ENCODE measurements at regions not wholly inside any gene's neighbourhood (a gene's known extent, or its start where the extent isn't known, plus 50 kb on each side); places are given as distances from the start of the nearest gene placed in this dataset.
A peak's percentile ranks its signal among the peaks of the same experiment; 100 is the strongest.

DNA sequence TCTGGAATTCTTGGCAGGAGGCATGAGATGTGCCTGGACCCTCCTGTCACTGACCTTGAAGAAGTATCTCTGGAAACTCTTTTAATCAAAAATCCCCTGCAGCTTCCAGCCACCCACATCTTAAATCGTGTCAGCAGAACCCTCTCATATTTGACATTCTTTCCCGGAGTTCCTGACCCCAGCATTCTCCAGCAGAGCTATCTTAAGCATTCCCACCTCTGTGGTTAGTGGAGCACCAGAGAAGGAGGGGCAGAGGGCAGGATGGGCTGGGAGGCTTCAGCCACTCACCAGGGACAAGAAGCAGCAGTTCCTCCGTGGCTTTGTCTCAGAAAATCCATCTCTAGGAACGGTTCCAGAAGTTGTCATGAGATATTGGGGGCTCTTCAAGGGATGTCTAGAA is 149.9 kb downstream of the RGS9 start:
- no peak overlapping the region for H3K4me3 ChIP-seq
- WGBS, 3 donors, result 0 to 4% (median 1%) methylated on average over 4 of the region's 4 CpGs
- H3K27me3 ChIP-seq, result no peaks in the 10 kb centered on the region
- no peaks in the 10 kb centered on the region for H3K9me3 ChIP-seq
- no peaks in the 10 kb centered on the region for H3K4me1 ChIP-seq (ENCODE audit: insufficient read depth)
- DNase-seq, result no peak
- intact Hi-C loops (cut with DNase I), result loop anchor here in 2 of 4 donors (5.0 kb wide), 2 partner anchors 865 to 880 kb away; no protein-coding TSS in a partner anchor
- TF ChIP-seq POLR2A (IDR thresholded peaks at IDR 0.05) (no peak), EP300 (IDR thresholded peaks at IDR 0.05) (no peak)
- TF ChIP-seq, protein P1, sequence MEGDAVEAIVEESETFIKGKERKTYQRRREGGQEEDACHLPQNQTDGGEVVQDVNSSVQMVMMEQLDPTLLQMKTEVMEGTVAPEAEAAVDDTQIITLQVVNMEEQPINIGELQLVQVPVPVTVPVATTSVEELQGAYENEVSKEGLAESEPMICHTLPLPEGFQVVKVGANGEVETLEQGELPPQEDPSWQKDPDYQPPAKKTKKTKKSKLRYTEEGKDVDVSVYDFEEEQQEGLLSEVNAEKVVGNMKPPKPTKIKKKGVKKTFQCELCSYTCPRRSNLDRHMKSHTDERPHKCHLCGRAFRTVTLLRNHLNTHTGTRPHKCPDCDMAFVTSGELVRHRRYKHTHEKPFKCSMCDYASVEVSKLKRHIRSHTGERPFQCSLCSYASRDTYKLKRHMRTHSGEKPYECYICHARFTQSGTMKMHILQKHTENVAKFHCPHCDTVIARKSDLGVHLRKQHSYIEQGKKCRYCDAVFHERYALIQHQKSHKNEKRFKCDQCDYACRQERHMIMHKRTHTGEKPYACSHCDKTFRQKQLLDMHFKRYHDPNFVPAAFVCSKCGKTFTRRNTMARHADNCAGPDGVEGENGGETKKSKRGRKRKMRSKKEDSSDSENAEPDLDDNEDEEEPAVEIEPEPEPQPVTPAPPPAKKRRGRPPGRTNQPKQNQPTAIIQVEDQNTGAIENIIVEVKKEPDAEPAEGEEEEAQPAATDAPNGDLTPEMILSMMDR (IDR thresholded peaks at IDR 0.05), result no peak
- H3K36me3 ChIP-seq, result no peaks in the 10 kb centered on the region
- no peak overlapping the region for H3K27ac ChIP-seq

GRCh38 chr17:65283704-65284103 is 146.5 kb downstream of the RGS9 start:
- WGBS, 3 donors, result 69 to 77% (median 74%) methylated on average over 7 of the region's 7 CpGs
- Histone ChIP-seq H3K27me3 (no peaks in the 10 kb centered on the region), H3K27ac (no peak overlapping the region), H3K36me3 (no peaks in the 10 kb centered on the region), H3K4me1 (ENCODE audit: insufficient read depth) (no peaks in the 10 kb centered on the region), H3K4me3 (no peak overlapping the region), H3K9me3 (no peaks in the 10 kb centered on the region)
- no peak for DNase-seq
- intact Hi-C loops (cut with DNase I), result no loop called here
- TF ChIP-seq EP300 (IDR thresholded peaks at IDR 0.05), result no peak

- Histone ChIP-seq H3K27me3 (no peaks in the 10 kb centered on the region), H3K4me1 (ENCODE audit: insufficient read depth) (peaks cover 2% of the 10 kb centered on the region), H3K4me3 (no peak overlapping the region), H3K9me3 (no peaks in the 10 kb centered on the region), H3K27ac (no peak overlapping the region), H3K36me3 (no peaks in the 10 kb centered on the region)
- no peak for TF ChIP-seq POLR2A (IDR thresholded peaks at IDR 0.05)
- TF ChIP-seq EP300 (IDR thresholded peaks at IDR 0.05), result no peak
- TF ChIP-seq, protein P1 (IDR thresholded peaks at IDR 0.05), result no peak
- intact Hi-C loops (cut with DNase I), result no loop called here
- 89 to 98% (median 91%) methylated on average over 2 of the region's 2 CpGs for WGBS, 3 donors
- no peak for DNase-seq
These were observed 142.3 kb downstream of the RGS9 start for GRCh38 chr17:65279456-65279855.

- Histone ChIP-seq H3K36me3 (no peaks in the 10 kb centered on the region), H3K27ac (no peak overlapping the region), H3K27me3 (no peaks in the 10 kb centered on the region), H3K9me3 (no peaks in the 10 kb centered on the region), H3K4me3 (no peak overlapping the region), H3K4me1 (ENCODE audit: insufficient read depth) (peaks cover 2% of the 10 kb centered on the region)
- intact Hi-C loops (cut with DNase I), result no loop called here
- 58 to 75% (median 62%) methylated on average over 10 of the region's 10 CpGs for WGBS, 3 donors
- TF ChIP-seq EP300 (IDR thresholded peaks at IDR 0.05) (no peak), POLR2A (IDR thresholded peaks at IDR 0.05) (no peak)
- TF ChIP-seq, protein P1 (IDR thresholded peaks at IDR 0.05), result no peak
- DNase-seq, result no peak
These were observed 141.6 kb downstream of the RGS9 start for GRCh38 chr17:65278820-65279184.

DNA sequence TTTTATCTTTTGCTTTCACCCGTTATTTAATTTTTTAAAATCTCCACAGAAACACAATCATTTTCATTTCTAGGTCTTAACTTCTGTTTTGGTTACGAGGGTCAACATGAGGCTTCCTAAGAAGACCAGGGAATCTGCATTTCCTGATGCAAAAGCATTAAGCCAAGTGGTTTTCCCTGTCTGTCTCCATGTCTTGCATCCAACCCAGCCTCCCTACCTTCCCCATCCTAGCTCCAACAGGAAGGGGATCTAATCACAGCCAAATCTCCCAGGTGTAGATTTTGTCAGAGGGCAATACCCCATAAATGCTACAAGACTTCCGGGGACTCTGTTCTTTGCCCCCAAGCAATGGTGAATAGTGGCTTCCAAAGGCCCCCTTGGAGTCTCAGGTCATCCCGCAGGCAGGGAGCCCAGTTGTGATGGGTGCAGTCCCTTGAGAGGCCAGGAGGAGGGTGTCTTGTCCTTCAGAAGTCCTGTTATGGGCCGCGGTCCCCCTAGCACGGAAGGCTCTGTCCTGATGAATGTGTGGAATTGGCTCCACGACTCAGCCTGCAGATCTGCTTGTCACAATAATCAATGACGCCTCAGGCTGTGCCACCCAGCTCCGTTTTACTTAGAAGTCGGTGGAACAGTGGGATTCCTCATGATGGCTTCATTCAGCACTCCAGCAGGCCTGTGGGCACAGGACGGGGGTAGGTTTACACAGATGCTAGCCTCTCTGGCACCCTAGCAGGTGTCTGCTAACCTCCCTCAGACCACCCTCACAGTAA is 141.1 kb downstream of the RGS9 start:
- TF ChIP-seq EP300 (IDR thresholded peaks at IDR 0.05) (no peak), POLR2A (IDR thresholded peaks at IDR 0.05) (no peak)
- TF ChIP-seq, protein P1 (IDR thresholded peaks at IDR 0.05), result peak in 1 of 3 donors; percentile 33
- Histone ChIP-seq H3K4me1 (ENCODE audit: insufficient read depth) (peaks cover 2% of the 10 kb centered on the region), H3K4me3 (no peak overlapping the region), H3K27me3 (no peaks in the 10 kb centered on the region), H3K27ac (no peak overlapping the region), H3K9me3 (no peaks in the 10 kb centered on the region), H3K36me3 (no peaks in the 10 kb centered on the region)
- peak in 4 of 5 donors; percentile 29 to 56 (median 34) for DNase-seq
- intact Hi-C loops (cut with DNase I), result no loop called here
- 29 to 35% (median 35%) methylated on average over 12 of the region's 12 CpGs for WGBS, 3 donors

Measured in ovary (tissue), 7 donors.